CD4-positive, alpha-beta memory T cell (primary cell): ENCODE measurements at regions not wholly inside any gene's neighbourhood (a gene's known extent, or its start where the extent isn't known, plus 50 kb on each side); places are given as distances from the start of the nearest gene placed in this dataset.
"Not testable (repeated sequence)": the region's sequence is repeated elsewhere in the genome, so short reads cannot be mapped to it uniquely, and the experiment has no call there.

Experiments used
- CTCF ChIA-PET: fragments of 350-600 bp; sonication (Branson Sonifier 250); formaldehyde crosslinking; loops from one replicate; lab custom pipeline; 2021; ENCODE audit warnings: inconsistent platforms; ENCODE audit not compliant: partially characterized antibody; lab: Charles Lee
- POLR2A ChIA-PET: fragments of 350-600 bp; sonication (Branson Sonifier 250); formaldehyde crosslinking; loops from one replicate; lab custom pipeline; 2021; ENCODE audit not compliant: partially characterized antibody; lab: Charles Lee
- DNase-seq, 5 donors: peaks; one replicate each; pipeline versions ENCODE4 v3.0.0 to v3.0.0-alpha.2; 2020 to 2022; ENCODE audit warnings: mixed read lengths in 1 of 5
- H3K27ac ChIP-seq: one replicate; pipeline ENCODE4 v1.7.0; 2013; ENCODE audit warnings: low read depth, low read length
- H3K27me3 ChIP-seq: 2 replicates; pipeline ENCODE4 v1.7.0; 2013; ENCODE audit warnings: mild to moderate bottlenecking, low read length, moderate library complexity; ENCODE audit not compliant: insufficient read depth
- H3K36me3 ChIP-seq: 2 replicates; pipeline ENCODE4 v1.7.0; 2013; ENCODE audit warnings: mild to moderate bottlenecking, low read length, moderate library complexity; ENCODE audit not compliant: insufficient read depth
- H3K4me1 ChIP-seq: 2 replicates; pipeline ENCODE4 v1.7.0; 2013; ENCODE audit warnings: mild to moderate bottlenecking, low read length, moderate library complexity; ENCODE audit not compliant: insufficient read depth
- H3K4me3 ChIP-seq, 2 donors: one replicate each; pipeline ENCODE4 v1.7.0; 2013; ENCODE audit warnings: low read length in 2 of 2, mild to moderate bottlenecking in 1 of 2
- H3K9me3 ChIP-seq, 2 donors: one replicate each; pipeline ENCODE4 v1.7.0; 2013; ENCODE audit warnings: low read length in 2 of 2, control low read depth in 1 of 2; ENCODE audit not compliant: control insufficient read depth in 1 of 2
- H3K27ac Mint-ChIP-seq, 7 donors: one replicate each; pipeline ENCODE4 v1.8.0; 2020 to 2021; ENCODE audit warnings: mixed read lengths in 7 of 7, mild to moderate bottlenecking in 6 of 7, inconsistent platforms in 3 of 7, moderate library complexity in 3 of 7
- H3K27me3 Mint-ChIP-seq, 2 donors: one replicate each; pipeline ENCODE4 v1.8.0; 2020 to 2021; ENCODE audit warnings: mixed read lengths in 2 of 2
- H3K36me3 Mint-ChIP-seq, 2 donors: one replicate each; pipeline ENCODE4 v1.8.0; 2020 to 2021; ENCODE audit warnings: mixed read lengths in 2 of 2, inconsistent platforms in 1 of 2, mild to moderate bottlenecking in 1 of 2
- H3K4me1 Mint-ChIP-seq, 4 donors: one replicate each; pipeline ENCODE4 v1.8.0; 2020 to 2021; ENCODE audit warnings: mixed read lengths in 4 of 4, mild to moderate bottlenecking in 1 of 4
- H3K4me3 Mint-ChIP-seq, 8 donors: one replicate each; pipeline ENCODE4 v1.8.0; 2020 to 2021; ENCODE audit warnings: mixed read lengths in 8 of 8, mild to moderate bottlenecking in 7 of 8, moderate library complexity in 6 of 8, inconsistent platforms in 3 of 8
- H3K9me3 Mint-ChIP-seq, 8 donors: one replicate each; pipeline ENCODE4 v1.8.0; 2020 to 2021; ENCODE audit warnings: mixed read lengths in 8 of 8, mild to moderate bottlenecking in 5 of 8, inconsistent platforms in 3 of 8, moderate library complexity in 1 of 8
- intact Hi-C: fragments of 100-400 bp; cut with micrococcal nuclease; formaldehyde crosslinking; loops from one replicate; pipeline ENCODE4 v1.15.1; 2023

GRCh38 chr9:94020836-94021235 lies 63.4 kb upstream of the PTPDC1 start:
- H3K9me3 Mint-ChIP-seq = peaks cover 0 to 19% (median 7%) of the 10 kb centered on the region in 8 donors
- H3K4me3 Mint-ChIP-seq, DNase-seq, H3K27ac Mint-ChIP-seq, H3K36me3 ChIP-seq, CTCF ChIA-PET, H3K4me3 ChIP-seq, intact Hi-C loops, H3K27me3 ChIP-seq, H3K27me3 Mint-ChIP-seq, H3K36me3 Mint-ChIP-seq, POLR2A ChIA-PET, H3K9me3 ChIP-seq, H3K4me1 ChIP-seq, H3K27ac ChIP-seq, H3K4me1 Mint-ChIP-seq: not testable (repeated sequence)

GRCh38 chr9:94018628-94019027 lies 63.5 kb upstream of the BARX1 start:
- Histone ChIP-seq H3K36me3 (no peaks in the 10 kb centered on the region), H3K27ac (no peak overlapping the region), H3K4me3 (no peak overlapping the region), H3K27me3 (no peaks in the 10 kb centered on the region), H3K4me1 (no peaks in the 10 kb centered on the region), H3K9me3 (no peaks in the 10 kb centered on the region)
- peaks cover 0 to 2% (median 0%) of the 10 kb centered on the region in 4 donors for H3K4me1 Mint-ChIP-seq
- peaks cover 0 to 12% (median 3%) of the 10 kb centered on the region in 8 donors for H3K9me3 Mint-ChIP-seq
- ChIA-PET POLR2A (no interaction called here), CTCF (interaction anchor here (2.3 kb wide), 1 partner anchor 194 kb away, joined by 7 read pairs; no protein-coding TSS in a partner anchor)
- no peak overlapping the region for H3K27ac Mint-ChIP-seq
- no peaks in the 10 kb centered on the region for H3K27me3 Mint-ChIP-seq
- H3K36me3 Mint-ChIP-seq = no peaks in the 10 kb centered on the region
- H3K4me3 Mint-ChIP-seq = no peak overlapping the region
- no peak for DNase-seq
- intact Hi-C loops = no loop called here

- intact Hi-C loops = no loop called here
- Histone ChIP-seq H3K4me3 (no peak overlapping the region), H3K36me3 (no peaks in the 10 kb centered on the region), H3K4me1 (peaks cover 3% of the 10 kb centered on the region), H3K9me3 (no peaks in the 10 kb centered on the region), H3K27me3 (no peaks in the 10 kb centered on the region), H3K27ac (no peak overlapping the region)
- no peak for DNase-seq
- H3K27ac Mint-ChIP-seq = no peak overlapping the region
- H3K36me3 Mint-ChIP-seq = no peaks in the 10 kb centered on the region
- peaks cover 0 to 2% (median 0%) of the 10 kb centered on the region in 4 donors for H3K4me1 Mint-ChIP-seq
- H3K27me3 Mint-ChIP-seq = no peaks in the 10 kb centered on the region
- ChIA-PET CTCF (interaction anchor here (2.3 kb wide), 1 partner anchor 195 kb away, joined by 7 read pairs; no protein-coding TSS in a partner anchor), POLR2A (no interaction called here)
- no peak overlapping the region for H3K4me3 Mint-ChIP-seq
- H3K9me3 Mint-ChIP-seq = peaks cover 0 to 12% (median 2%) of the 10 kb centered on the region in 8 donors
Observed at GRCh38 chr9:94017939-94018531, 62.9 kb upstream of the BARX1 start.

- ChIA-PET CTCF (interaction anchor here (1.6 to 6.2 kb wide), 3 partner anchors 13 to 196 kb away, joined by 5 to 54 read pairs (median 37); no protein-coding TSS in a partner anchor), POLR2A (no interaction called here)
- Histone ChIP-seq H3K4me1 (peaks cover 6% of the 10 kb centered on the region), H3K27ac (no peak overlapping the region), H3K27me3 (no peaks in the 10 kb centered on the region), H3K4me3 (no peak overlapping the region), H3K9me3 (no peaks in the 10 kb centered on the region), H3K36me3 (no peaks in the 10 kb centered on the region)
- Mint-ChIP-seq H3K27me3 (no peaks in the 10 kb centered on the region), H3K9me3 (peaks cover 0 to 4% (median 0%) of the 10 kb centered on the region in 8 donors), H3K4me3 (no peak overlapping the region), H3K4me1 (peaks cover 0 to 3% (median 2%) of the 10 kb centered on the region in 4 donors), H3K36me3 (no peaks in the 10 kb centered on the region), H3K27ac (no peak overlapping the region)
- no peak for DNase-seq
- intact Hi-C loops = no loop called here
Observed at GRCh38 chr9:94016744-94017143, 61.6 kb upstream of the BARX1 start.

- Mint-ChIP-seq H3K4me3 (no peak overlapping the region), H3K4me1 (peaks cover 8 to 14% (median 11%) of the 10 kb centered on the region in 4 donors), H3K9me3 (no peaks in the 10 kb centered on the region), H3K27ac (no peak overlapping the region), H3K27me3 (no peaks in the 10 kb centered on the region), H3K36me3 (no peaks in the 10 kb centered on the region)
- Histone ChIP-seq H3K27me3 (no peaks in the 10 kb centered on the region), H3K27ac (no peak overlapping the region), H3K4me3 (no peak overlapping the region), H3K4me1 (peaks cover 13% of the 10 kb centered on the region), H3K36me3 (no peaks in the 10 kb centered on the region), H3K9me3 (no peaks in the 10 kb centered on the region)
- intact Hi-C loops = no loop called here
- CTCF ChIA-PET = interaction anchor here (1.0 to 6.2 kb wide), 10 partner anchors 12 to 210 kb away, joined by 3 to 54 read pairs (median 5); no protein-coding TSS in a partner anchor
- no peak for DNase-seq
- POLR2A ChIA-PET = no interaction called here
Observed at GRCh38 chr9:94014920-94015319, 59.8 kb upstream of the BARX1 start.

- Mint-ChIP-seq H3K4me3 (no peak overlapping the region), H3K9me3 (no peaks in the 10 kb centered on the region), H3K36me3 (no peaks in the 10 kb centered on the region), H3K27ac (no peak overlapping the region), H3K4me1 (peaks cover 8 to 14% (median 11%) of the 10 kb centered on the region in 4 donors), H3K27me3 (no peaks in the 10 kb centered on the region)
- no peaks in the 10 kb centered on the region for H3K9me3 ChIP-seq
- ChIA-PET POLR2A (interaction anchor here (1.5 kb wide), 1 partner anchor 199 kb away, joined by 3 read pairs; no protein-coding TSS in a partner anchor), CTCF (interaction anchor here (0.7 to 6.2 kb wide), 13 partner anchors 11 to 409 kb away, joined by 3 to 54 read pairs (median 3); no protein-coding TSS in a partner anchor)
- no peaks in the 10 kb centered on the region for H3K36me3 ChIP-seq
- DNase-seq = peak in 1 of 5 donors; percentile 2
- no peak overlapping the region for H3K27ac ChIP-seq
- no peaks in the 10 kb centered on the region for H3K27me3 ChIP-seq
- H3K4me1 ChIP-seq = peaks cover 13% of the 10 kb centered on the region
- intact Hi-C loops = no loop called here
- H3K4me3 ChIP-seq = no peak overlapping the region
Observed at GRCh38 chr9:94014066-94014654, 59.0 kb upstream of the BARX1 start.

GRCh38 chr9:94010980-94011533 lies 55.9 kb upstream of the BARX1 start:
- DNase-seq = peak in 3 of 5 donors; percentile 8 to 23 (median 19)
- H3K4me3 ChIP-seq = no peak overlapping the region
- H3K27ac ChIP-seq = no peak overlapping the region
- no peaks in the 10 kb centered on the region for H3K36me3 ChIP-seq
- H3K27me3 ChIP-seq = no peaks in the 10 kb centered on the region
- no peaks in the 10 kb centered on the region for H3K36me3 Mint-ChIP-seq
- ChIA-PET CTCF (interaction anchor here (6.2 kb wide), 1 partner anchor 202 kb away, joined by 54 read pairs; no protein-coding TSS in a partner anchor), POLR2A (no interaction called here)
- intact Hi-C loops = no loop called here
- H3K9me3 ChIP-seq = no peaks in the 10 kb centered on the region
- H3K9me3 Mint-ChIP-seq = no peaks in the 10 kb centered on the region
- H3K27ac Mint-ChIP-seq = peak overlapping the region in 3 of 7 donors; percentile 4 to 49 (median 44)
- H3K4me1 Mint-ChIP-seq = peaks cover 8 to 14% (median 11%) of the 10 kb centered on the region in 4 donors
- no peak overlapping the region for H3K4me3 Mint-ChIP-seq
- peaks cover 0 to 7% of the 10 kb centered on the region in 2 donors for H3K27me3 Mint-ChIP-seq
- H3K4me1 ChIP-seq = peaks cover 13% of the 10 kb centered on the region
